Stimulated activated CD4-positive, alpha-beta T cell treated with anti-CD3 and anti-CD28 coated beads, Interleukin-12 subunit alpha, Interleukin-12 subunit beta, amount 100 ng/mL, for 48 hours (primary cell): ENCODE measurements at regions not wholly inside any gene's neighbourhood (a gene's known extent, or its start where the extent isn't known, plus 50 kb on each side); places are given as distances from the start of the nearest gene placed in this dataset.

ENCODE experiments used
- DNase-seq, 3 donors: peaks; one replicate each; pipeline ENCODE4 v3.0.0-alpha.2; 2020; ENCODE audit warnings: low read depth in 2 of 3, low spot score in 1 of 3

DNA sequence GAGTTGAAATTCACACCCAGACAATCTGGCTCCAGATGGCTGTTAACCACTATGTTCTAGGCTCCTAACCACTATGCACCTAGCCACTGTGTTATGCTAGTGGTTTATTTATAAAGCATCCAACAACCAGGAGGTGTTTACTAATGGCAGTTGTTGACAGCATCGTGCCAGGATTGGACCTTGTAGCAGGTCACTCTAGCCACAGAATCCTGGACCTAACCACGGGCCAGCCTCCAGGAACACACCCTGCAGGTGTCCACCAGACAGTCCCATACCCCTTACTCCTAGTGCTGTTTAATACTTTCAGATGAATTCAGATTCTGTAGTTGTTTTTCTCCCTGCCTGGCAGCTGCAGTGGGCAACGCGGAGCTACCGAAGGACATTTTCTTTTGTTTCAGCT, 109.4 kb upstream of the MYL2 start:
- DNase-seq, result no peak

DNA sequence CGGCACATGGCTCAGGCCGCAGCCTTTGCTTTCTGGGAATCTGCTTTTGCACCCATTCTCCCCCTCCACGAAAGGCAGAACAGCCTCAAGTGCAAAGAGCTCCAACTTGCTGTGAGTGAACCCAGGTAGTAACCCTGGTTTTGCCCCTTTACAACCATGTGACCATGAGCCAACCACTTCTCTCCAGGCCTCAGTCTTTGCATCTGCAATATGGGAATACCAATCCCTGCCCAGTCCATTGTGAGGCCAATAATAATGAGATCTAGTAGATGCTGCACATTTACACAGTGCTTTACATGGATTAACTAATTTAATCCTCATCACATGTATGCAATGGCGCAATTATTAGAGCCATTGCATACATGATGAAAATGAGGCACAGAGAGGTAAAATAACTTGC, 108.9 kb upstream of the MYL2 start:
- no peak for DNase-seq

DNA sequence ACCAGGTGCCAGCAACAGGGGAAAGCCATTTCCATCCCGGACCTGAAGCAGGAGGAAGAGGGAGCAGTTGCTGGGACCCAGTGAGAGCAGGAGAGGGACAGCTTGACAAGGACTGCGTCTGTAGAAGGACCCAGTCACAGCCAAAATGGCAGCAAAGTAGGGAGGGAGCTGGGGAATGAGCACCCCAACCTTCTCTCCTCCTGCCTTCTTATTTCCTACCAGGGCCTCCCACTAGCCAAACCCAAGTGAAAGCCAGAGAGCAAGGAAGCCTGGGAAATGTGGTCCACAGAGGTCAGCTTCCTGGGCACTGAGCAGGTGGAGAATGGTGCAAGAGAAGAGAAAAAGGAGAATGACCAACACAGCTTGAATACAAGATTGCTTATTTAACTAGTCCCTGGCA, 108.5 kb upstream of the MYL2 start:
- DNase-seq, result no peak

DNA sequence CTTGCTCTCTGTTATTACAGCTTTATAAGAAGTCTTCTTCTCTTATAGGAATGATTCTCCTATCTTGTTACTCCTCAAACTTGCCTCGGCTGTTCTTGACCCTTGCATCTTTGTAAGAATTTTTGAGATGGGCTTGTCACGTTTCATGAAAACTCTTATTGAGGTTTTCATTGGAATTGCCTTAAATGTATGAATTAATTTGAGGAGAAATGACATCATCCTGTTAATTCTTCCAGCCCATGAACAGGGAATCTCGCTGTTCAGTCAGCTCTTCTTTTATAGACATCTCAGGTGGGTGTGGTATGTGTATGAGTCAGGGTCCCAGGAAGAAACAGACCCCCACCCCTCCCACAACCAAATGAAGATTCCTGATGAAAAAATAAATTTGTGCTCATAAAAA, 107.1 kb upstream of the MYL2 start:
- no peak for DNase-seq

DNA sequence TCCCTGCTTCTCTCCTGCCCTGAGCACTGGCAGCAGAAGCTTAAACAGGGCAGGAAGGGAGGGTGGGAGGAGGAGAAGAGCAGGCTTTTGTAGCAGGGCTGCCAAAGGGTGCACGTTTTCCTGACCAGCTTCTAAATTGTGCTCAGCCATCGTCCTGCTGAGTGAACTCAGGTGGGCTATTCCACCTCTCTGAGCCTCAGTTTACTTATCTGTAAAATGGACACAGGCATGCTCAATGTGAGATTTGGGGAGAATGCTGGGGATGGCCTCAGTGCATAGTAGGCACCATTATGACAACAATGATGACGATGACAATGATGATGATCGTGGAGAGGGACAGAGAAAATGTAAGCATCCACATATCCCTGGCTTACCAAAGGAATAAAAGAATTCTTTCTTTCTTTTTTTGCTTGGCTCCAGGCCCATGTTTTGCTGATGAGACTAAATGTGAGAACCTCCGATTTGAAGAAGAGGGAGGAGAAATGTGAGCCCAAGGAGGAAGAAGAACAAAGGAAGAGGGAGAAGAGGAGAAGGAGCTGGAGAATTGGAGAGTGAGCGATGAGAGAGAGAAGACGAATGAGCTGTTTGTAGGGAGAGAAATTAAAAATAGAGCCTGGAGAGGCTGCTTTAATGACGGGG, 105.5 kb upstream of the MYL2 start:
- DNase-seq, result no peak

DNA sequence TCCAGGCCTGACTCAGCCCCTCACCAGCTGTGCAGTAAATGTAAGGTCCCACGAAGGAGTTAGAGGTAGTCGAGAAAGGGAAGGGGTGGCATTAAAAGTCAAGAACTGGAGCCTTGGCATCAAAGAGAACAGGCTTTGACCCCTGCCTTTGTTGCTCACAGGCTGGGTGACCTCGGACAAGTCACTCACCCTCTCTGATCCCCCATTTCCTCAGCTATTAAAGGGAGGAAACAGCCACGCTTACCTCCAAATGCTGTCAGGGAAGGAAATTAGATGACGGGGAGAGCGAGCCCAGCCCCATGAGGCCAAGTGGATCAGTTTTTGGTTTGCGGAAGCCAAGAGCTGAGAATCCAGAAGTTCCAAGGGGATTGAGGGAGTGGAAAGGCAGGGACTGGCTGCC, 104.9 kb upstream of the MYL2 start:
- no peak for DNase-seq

DNA sequence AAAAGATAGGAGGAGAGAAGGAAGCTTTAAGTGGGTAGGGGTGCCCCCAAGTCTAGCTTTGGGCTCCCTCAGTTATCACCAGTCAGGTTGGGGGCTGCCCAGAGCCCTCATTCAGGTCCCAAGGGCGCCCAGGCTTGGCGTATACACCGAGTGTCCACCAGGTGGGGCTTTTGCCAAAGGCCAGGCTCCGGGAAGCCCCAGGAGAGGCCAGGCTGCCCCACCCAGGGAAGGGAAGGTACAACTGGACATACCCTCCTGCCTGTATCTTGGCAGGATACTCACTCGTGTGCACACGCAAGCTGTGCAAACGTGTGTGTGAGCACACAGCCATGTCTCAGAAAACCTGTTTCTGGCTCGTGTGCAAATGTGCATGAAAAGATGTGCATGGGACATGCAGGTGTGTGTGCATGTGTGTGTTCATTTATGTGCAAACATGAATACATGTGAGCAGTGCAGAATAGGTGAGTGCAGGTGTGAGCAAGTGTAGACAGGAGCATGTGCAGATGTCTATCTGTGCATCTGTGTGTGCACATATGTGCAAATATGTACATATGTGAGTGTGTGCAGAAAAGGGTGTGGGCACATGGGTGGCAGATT, 103.9 kb upstream of the MYL2 start:
- peak; percentile 20 to 35 (median 27) for DNase-seq

DNA sequence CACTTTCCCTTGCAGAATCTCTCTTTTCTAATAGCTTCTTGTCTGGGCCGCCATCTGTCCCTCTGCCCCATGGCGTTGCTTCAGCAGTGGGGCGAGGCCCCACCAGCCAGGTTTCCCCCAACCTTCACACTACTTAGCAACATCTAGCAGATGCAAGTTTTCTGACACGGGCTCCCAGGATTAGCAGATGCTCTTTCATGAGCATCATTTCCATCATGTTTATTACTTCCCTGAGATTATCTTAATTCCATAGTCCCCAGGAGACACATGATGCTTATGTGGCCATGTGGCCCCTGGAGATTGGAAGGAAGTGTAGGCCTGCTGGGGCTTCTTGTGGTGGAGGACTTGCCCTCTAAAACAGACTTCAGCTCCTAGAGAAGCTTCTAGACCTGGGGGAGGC, 102.0 kb upstream of the MYL2 start:
- DNase-seq, result no peak

DNA sequence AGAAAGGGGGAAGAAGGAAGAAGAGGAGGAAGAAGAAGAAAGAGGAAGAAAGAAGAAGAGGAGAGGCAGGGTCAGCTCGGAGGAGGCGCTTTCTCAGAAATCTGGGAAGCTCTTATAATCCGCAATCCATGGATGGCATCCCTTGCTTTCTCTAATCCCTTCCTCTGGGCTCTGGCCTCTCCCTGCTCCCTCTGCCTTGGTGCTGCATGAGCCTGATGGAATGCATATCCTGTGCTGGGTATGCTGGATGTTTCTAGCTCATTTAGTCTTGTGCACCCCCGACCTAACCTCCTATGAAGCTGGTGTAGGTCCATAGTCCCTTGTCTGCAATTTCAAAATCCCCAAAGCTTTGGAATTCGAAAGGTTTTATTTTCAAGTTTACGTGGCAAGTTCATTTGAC, 94.2 kb upstream of the MYL2 start:
- no peak for DNase-seq

DNA sequence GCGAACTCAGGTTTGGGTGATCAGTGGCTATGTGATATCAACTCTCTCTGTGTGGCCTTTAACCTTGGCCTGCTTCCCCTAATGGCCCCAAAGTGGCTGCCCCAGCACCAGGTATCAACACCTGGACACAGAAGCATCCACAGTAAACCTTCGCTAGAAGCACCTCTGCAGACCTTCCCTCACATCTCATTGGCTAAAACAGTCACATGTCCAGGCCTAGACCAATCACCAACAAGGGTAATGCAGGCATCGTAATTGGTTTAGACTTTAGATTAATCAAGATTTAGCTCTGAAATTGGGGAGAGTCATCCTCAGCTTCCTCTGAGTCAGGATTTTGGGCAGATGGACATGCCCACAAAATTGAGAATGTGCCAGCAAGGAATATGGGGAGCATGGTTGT, 92.5 kb upstream of the MYL2 start:
- DNase-seq, result no peak

DNA sequence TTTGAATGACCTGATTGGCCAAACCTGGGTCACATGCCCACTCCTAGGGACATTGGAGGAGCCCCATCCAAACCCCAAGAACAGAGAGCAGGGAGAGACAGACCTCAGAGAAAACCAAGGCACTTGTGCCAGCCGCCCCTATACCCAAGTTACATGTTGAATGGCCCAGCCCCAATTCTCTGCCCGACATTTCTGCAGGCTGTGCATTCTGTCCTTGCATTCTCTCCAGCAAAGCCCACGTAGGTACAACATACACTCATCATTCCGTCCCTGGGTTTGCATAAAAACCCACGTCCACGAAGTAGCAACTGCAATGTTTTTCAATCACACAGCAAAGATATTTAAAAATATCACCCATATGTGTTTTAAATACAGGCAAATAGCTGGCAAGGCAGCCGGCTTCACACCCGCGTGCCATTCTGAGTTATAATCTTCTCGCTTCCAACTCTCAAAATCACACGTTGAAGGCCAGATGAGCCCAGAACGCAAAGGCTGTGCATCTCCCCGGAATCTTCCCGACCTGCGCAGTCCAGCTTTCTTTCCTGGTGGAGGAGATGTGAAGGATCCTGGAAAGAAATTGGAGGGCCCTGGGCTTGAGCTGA, 91.7 kb upstream of the MYL2 start:
- no peak for DNase-seq

DNA sequence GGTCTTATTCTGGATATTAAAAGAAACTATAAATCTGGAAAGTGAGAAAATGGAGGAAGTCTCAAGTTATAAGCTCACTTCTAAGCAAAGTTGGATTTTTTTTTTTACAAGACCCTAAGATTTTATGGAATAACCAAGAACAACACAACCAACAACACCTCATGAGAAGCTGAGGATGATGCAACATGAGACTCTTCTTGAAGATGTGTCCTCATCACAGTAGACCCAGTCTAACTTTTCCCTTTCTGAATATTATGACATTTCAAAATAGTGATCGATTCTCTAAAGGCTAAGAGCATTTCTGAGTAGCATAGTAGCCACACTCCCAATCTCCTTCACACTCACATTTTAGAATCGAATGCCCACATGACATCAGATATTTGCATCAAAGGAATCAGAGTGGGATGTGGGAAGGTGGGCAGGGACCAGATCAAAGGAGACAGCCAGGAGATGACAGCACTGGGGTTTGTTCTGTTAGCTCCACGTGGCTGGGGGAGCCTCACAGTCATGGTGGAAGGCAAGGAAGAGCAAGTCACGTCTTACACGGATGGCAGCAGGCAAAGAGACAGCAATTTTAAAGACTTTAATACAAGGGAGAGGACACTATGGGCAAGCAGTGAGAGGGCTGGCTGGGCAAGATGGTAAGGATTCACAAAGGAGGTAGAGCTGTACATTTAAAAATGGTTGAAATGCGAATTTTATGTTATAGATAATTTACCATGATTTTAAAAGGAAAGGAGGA, 90.7 kb upstream of the MYL2 start:
- no peak for DNase-seq

DNA sequence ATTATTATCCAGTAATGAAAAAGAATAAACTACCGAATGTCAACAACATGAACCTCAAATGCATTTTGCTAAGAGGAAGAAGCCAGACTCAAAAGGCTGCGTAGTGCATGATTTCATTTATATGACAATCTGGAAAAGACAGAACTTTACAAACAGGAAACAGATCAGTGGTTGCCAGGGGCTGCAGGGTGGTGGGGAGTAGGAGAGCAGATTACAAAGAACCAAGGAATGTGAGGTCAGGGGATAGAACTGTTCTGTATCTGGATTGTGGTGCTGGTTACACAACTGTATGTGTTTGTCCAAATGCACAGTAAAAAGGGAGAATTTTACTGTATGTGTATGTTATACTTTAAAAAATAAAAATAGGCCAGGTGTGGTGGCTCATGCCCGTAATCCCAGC, 89.7 kb upstream of the MYL2 start:
- DNase-seq, result no peak

DNA sequence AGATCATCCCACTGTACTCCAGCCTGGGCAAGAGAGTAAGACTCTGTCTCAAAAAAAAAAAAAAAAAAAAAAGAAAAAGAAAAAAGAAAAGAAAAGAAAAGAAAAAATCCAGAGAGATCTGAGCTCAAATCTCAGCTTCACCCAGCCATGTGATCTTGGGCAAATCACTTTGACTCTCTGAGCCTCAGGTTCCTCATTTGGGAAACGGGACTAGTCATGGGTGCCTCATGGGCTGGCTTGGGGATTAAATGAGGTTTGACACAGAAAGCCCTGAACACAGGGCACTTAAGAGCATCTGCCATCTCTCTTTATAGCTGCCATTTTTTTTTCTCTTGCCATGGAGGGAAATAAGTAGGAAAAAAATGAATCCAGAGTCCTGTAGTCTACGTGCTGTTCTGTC, 86.2 kb upstream of the MYL2 start:
- DNase-seq, result no peak

DNA sequence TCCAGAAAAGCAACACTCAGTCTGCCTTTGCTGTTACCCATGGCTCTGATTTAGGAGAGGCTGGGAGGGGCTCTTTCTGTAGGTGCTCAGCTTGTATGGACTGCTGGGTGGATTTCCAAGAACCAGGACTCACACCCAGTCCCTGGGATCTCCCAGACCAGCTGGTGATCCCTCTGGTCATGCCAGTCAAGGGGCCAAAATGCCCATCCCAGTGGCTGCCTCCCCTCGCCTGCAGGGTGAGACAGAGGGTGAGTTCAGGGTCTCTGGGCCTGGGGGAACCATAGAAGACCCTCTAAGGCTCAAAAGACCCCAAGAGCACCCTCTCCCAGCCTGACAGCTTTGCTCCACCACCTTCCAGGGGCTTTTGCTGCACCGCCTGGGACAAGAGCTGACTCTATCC, 78.6 kb upstream of the MYL2 start:
- DNase-seq, result no peak

DNA sequence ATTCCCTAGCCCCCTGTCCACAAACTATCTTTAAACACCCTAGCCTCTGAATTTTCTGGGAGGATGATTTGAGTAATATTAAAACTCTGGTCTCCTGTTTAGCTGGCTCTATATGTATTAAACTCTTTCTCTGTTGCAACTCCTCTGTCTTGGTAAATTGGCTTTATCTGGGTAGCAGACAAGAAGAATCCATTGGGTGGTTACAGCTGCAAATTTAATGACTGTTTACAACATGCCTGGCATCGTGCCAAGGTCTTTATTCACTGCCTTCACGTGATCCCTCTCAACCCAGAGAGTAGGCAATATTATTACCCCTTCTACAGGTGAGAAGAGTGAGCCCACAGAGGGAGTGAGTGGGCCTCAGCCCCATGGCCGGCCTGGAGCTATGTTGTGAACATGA, 77.8 kb upstream of the MYL2 start:
- no peak for DNase-seq

DNA sequence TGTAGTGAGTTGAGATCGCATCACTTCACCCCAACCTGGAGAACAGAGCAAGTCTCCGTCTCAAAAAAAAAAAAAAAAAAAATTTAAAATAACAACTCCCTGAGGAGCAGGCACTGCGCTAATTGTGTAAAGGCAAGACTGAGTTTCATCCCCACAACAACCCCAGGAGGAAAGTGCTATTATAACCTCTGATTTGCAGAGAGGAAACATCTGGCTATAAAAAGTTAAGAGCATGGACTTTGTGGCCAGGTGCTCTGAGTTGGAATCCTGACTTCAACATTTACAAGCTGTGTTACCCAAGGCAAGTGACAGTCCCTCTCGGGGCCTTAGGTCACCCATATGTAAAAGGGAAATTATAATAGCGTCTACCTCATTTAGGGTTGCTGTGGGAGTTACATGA, 76.0 kb upstream of the MYL2 start:
- DNase-seq, result no peak

DNA sequence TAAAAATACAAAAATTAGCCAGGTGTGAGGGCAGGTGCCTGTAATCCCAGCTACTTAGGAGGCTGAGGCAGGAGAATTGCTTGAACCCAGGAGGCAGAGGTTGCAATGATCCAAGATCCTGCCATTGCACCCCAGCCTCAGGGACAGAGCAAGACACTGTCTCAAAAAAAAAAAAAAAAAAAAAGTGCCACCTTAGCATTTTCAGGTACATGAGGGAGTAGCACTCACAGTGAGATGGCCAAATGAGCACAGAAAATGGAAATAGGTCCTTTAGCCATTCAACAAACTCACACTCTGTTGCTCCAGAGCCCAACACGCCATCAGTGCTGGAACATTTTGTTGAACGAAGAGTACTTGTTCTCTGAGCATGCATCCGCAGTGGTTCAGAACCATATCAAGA, 75.2 kb upstream of the MYL2 start:
- DNase-seq, result no peak

DNA sequence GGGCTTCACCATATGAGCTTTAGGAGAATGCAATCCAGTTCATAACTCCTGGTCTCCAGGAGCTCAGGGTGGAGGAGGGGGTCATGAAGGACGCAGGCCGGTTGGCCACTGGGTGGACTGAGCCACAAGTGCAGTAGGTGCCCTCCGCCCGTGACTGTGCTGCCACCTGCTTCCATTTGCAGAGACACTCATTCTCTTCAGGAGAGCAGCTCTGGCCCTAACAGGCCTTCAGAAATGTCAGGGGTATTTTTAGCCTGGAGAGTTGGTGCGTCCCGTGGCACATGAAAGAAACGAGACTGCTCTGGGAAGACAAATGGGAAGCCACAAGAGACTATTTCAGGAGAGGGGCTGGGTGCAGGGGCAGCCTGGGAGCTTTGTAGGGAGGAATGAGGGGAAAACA, 74.6 kb upstream of the MYL2 start:
- no peak for DNase-seq

DNA sequence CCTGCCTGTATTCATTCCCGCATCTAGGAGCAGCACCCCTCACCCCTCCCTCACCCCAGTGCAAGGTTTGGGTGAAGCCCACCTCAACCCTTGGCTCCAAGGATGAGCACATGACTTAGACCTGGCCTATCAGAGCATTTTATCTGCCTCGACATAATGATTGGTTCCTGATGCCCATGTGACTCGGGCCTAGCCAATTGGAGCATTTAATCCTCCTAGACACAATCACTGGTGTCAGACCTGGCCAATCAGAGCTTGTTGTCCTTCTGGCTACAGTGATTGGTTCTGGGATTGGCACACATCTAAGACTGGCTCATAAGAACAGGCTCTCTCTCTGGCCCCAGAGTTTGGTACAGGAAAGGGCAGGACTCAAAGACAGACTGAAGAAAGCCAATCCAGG, 73.1 kb upstream of the MYL2 start:
- no peak for DNase-seq

DNA sequence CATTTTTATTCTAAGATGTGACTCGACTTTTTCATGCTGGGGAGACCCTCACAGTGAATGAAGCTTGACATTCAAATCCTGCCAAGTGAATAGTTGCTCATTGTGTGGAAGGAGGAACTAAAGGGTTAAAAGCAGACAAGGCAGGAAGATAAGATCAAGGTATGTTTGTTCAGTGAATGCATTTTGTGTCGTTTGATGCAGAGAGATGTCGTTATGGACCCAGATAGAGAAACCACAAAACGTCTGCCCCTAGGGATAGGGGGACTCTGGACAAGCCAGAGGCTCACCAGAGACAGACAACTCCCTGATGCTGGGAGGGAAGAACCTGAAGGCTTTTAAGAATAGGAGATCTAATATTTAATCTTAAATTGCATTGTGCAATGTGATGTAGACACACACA, 72.5 kb upstream of the MYL2 start:
- no peak for DNase-seq

DNA sequence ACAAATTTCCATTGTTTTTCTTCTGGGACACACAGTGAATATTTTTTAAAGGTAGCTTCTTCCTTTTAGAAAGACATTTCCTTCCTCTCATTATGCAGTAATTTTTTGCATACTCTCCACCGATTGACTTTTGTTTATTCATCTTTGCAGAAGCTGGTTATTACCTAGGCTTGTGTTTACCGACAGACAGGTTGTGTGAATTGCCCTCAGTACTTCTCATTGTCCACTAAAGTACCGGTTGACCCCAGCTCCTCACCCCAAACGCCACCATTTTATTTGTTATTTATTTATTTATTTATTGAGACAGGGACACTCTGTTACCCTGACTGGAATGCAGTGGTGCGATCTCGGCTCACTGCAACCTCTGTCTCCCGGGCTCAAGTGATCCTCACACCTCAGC, 63.4 kb upstream of the MYL2 start:
- DNase-seq, result no peak

DNA sequence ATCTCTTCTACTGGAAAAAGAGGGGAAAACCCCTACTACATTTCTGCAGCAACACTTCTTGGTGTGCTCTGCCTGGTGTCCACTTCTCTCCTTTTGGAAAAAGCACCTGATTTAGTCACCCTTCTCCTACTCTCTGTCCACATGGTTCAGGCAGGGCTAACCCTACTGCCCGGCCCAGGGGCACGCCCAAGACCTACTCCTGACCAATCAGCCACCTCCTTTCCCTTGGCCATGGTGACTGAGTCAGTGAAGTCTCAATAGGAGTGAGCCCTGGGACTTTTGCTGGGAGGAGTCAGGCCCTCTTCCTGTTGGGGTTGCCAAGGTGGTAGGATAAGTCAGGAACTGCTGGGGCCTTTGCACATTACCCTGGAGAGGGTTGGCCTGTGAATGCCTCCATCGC, 52.5 kb upstream of the MYL2 start:
- no peak for DNase-seq
